Pons (tissue), 1 donor: ENCODE measurements at regions not wholly inside any gene's neighbourhood (a gene's known extent, or its start where the extent isn't known, plus 50 kb on each side); places are given as distances from the start of the nearest gene placed in this dataset.

Experiments
- DNase-seq: peaks from one replicate; pipeline ENCODE4 v3.0.0-alpha.2; 2016; ENCODE audit warnings: low spot score

- peak; percentile 51 for DNase-seq
These were observed 100.1 kb upstream of the RGS17 start for GRCh38 chr6:153231048-153231646.

DNA sequence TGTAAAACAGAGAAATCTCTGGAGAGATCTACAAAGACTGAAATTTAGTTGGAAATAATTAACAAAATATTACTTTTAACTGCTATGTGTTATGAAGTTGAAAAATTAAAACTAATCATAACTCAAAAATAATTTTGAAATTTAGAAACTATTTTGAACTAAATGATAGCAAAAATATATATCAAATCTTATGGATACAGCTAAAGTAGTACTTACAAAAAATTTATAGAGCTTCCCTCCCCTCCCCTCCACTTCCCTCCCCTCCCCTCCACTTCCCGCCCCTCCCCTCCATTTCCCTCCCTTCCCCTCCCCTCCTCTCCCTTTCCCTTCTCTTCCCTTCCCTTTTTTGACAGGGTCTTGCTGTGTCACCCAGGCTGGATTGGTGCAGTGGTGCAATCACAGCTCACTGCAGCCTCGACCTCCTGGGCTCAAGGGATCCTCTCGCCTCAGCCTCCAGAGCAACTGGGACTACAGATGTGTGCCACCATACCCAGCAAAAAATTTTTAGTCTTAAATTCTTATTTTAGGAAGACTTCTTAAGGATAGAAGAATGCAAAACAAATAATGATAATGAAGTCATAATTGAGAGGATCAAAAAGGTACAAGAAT lies 87.2 kb upstream of the RGS17 start:
- no peak for DNase-seq

DNA sequence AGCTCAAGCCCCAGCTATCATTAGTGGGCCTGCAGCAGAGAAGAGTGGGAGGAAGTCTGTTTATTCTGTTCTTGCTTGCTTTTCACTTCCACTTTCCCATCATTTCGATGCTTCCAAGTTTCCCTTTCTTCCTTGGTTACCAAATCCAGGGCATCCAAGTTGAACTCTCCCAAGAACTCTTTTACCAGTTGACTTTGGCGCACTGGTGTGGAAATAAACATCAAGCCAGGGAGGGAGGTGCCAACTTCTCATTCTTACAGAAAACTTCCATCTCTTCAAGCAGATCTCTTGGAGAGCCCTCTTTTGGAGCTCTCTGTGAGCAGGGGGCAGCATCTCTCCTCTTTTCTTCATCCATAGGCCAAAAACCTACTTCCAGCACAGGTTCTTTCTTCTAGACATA lies 85.7 kb upstream of the RGS17 start:
- DNase-seq = no peak

GRCh38 chr6:153215242-153215641 lies 84.2 kb upstream of the RGS17 start:
- no peak for DNase-seq

DNA sequence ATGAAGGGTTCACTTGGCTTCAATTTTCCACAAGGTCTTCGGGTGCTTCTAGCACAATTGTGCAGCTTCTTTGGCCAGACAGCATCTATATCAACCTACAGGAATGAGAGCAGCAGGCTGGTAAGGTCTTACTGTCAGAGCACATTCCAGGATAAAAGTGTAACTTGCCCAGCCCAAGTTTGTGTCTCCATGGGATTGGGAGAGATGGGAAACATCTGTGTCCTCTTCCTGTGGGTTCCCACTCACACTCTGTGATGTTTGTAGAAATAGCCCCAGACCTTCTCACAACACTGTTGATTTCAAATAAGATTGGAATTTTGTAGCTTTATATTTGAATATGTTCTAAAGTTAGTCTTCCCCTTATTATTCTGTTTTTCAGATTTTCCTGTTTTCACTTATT lies 83.4 kb upstream of the RGS17 start:
- no peak for DNase-seq

- no peak for DNase-seq
These were observed 79.0 kb upstream of the RGS17 start for GRCh38 chr6:153210083-153210482.

DNA sequence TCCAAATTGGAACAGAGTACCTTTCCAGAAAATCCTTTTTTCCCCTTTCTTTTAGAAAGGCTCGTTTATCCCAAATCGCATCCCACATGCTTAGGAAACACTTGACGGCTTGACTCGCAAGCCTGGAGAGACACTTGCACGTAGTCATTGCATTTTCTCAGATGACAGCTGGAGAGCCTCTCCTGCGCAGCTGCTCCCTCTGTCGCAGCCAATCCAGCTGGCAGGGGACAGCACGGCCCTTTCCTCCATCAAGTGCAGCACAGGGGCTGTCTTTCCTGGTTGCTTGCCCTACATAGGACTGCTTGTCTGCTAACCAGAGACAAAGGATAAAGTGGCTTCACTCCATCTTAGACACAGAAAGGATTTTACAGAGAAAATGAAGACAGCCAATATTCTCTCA lies 77.6 kb upstream of the RGS17 start:
- DNase-seq = peak; percentile 5

GRCh38 chr6:153207617-153208016 lies 76.5 kb upstream of the RGS17 start:
- DNase-seq = no peak

DNA sequence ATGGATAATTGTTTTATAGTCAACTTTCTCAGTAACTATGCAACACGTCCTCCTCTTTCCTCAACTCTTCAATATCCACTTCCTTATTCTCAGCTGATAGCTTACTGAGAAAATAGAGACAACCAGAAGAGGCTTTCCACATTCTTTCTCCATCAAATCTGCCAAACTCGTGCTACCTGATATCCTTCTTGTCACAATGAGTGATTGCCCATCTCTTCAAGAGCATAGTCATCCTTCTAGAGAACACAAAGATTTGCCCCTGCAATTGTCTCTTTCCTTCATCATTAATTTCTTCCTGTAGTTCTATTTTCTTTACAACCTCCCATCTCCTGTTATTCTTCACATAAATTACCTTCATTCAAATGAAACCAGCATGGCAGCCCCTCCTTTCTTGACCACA lies 75.9 kb upstream of the RGS17 start:
- DNase-seq = no peak

- no peak for DNase-seq
These were observed 62.1 kb upstream of the RGS17 start for GRCh38 chr6:153192943-153193885.

DNA sequence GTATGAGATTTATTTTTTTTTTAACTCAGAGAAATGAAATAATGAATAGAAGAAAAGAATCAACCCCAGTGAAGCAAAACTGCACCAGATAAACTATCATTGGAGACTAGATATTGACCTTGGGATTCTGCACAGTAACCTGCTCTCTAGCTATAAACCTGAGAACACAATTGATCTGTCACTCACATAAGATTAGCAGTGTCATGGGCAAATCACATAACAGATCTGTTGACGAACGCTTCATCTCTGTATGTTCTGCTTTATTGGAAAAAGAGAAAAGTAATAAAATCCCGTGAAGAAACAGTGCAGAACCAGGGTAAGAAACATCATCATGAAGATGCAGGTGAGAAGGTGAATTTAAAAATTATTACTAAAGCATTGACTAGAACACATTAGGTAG lies 52.8 kb upstream of the RGS17 start:
- no peak for DNase-seq
